HG02970 (cell line): ENCODE measurements at regions not wholly inside any gene's neighbourhood (a gene's known extent, or its start where the extent isn't known, plus 50 kb on each side); places are given as distances from the start of the nearest gene placed in this dataset.
A peak's percentile ranks its signal among the peaks of the same experiment; 100 is the strongest.
"Not testable (repeated sequence)": the region's sequence is repeated elsewhere in the genome, so short reads cannot be mapped to it uniquely, and the experiment has no call there.

Source experiments
- ATAC-seq: cut with Tn5 transposase; IDR thresholded peaks from one replicate; pipeline ENCODE4 v1.9.1; 2021; ENCODE audit warnings: mild to moderate bottlenecking, moderate library complexity, moderate number of reproducible peaks; ENCODE audit not compliant: unreplicated experiment, low FRiP score

DNA sequence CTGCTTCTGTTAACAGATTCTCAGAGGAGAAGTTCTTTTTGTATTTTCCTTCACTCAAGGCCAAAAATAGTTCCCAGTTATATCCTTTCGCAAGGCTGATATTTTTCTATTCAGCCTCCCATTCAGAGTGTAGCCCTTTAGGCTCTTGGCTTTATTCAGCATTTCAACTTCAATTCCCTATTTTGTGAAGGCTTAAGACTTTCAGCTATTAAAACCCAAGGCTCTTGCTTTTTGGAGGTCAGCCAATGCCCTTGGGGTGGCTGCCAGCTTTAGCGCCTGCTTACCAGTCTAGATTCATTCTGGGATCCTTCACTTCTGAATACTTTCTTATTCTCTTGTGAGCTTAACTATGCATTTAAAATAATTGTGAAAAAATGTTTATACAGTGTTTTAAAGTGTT, 57.3 kb upstream of the ADGRA3 start:
- ATAC-seq: no peak

DNA sequence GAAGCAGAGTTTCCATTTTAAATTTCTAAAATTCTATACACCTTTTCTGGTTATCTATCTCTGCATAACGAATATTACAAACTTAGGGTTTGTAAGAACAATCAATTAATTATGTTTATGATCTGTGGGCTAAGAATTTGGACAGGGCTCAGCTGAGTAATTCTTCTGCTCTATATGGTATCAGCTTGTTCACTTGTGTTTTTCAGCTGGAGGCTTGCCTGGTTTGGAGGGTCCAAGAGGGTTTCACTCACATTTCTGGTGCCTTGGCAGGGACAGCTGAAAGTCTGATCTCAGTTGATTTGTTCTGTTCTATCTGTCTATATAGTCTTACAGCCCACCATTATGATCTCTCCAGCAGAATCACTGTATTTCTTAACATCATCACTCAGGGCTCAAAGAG, 57.8 kb upstream of the ADGRA3 start:
- ATAC-seq: no peak

DNA sequence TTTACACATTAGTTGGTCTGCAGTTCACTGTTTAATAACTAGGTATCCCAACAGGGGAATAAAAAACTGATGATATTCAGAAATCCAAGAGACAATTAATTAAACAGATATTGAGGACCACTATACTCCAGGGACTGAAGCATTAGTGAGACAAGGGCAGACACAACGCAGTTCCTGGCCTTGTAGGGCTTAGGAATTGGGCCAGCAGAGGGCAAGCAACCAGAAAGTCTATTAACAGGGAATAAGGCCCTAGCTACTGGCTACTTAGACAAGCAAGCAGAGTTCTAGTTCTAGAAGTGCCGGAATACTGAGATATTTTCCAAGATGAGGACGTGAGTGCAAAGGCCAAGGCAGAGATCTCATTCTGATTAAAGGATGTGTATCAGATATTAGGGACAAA, 58.6 kb upstream of the ADGRA3 start:
- ATAC-seq: no peak

DNA sequence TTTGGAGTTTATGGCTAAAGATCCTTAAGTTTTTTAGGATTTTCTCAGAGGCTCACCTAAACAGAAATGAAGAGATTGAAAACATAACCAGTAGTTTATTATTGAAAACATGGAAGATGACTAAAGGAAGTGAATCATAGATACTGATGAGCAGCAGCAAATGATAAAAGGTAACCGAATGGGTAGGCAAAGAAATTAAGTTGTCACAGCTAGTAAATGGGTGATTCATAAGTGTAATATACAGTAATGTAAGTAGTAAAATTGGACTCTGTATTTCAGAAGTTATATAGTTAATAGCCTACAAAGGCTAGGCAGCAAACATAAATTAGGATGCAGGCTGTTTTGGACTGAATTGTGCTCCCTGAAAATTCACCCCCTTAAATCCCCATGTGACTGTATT, 59.0 kb upstream of the ADGRA3 start:
- ATAC-seq: no peak

DNA sequence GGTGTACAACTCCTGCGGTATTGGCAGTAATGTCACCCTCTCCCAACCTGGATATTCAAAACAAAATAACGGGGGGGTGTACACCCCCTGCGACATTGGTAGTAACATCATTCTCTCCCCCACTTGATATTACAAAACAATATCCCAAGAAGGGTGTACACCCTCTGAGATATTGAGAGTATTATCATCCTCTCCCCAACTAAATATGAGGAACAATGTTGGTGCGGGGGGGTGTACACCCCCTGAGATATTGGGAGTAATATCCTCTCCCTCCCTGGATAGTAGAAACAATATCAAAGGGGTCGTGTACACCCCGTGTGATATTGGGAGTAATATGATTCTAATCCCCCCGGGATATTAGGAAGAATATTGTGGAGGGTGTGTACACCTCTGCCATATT, 71.4 kb upstream of the ADGRA3 start:
- ATAC-seq: no peak

DNA sequence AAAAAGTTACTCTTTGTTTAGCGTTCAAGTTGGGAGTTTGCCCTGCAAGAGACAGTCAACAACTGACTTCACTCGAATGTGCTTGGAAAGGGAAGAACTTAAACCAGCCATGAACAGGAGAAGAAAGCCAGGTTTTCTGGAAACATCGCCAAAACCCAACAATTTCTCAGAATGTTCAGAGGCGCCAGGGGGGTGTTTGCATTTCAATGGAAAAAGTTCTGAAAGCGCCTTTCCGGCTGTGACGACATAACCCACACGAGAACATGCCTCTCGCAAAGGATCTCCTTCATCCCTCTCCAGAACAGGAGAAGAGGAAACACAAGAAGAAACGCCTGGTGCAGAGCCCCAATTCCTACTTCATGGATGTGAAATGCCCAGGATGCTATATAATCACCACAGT, 78.1 kb upstream of the ADGRA3 start:
- ATAC-seq: no peak

DNA sequence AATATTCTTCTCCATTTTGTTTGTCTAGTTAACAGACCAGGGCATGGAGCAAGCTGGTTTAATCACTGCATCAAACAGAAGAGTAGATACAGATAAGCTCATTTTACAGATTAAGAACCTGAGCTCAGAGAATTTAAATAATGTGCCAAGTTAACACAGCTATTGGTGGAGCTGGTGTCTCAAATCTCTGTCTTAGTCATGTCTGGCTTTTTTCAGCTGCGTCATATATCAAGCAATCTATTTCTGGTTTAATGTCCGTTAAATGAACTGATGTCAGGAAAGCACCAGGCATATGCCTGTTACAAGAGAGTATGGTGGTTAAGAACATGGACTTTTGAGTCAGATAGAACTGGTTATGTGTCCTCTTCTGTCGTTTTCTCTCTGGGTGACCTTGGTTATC, 79.8 kb upstream of the ADGRA3 start:
- ATAC-seq: peak; percentile 55

DNA sequence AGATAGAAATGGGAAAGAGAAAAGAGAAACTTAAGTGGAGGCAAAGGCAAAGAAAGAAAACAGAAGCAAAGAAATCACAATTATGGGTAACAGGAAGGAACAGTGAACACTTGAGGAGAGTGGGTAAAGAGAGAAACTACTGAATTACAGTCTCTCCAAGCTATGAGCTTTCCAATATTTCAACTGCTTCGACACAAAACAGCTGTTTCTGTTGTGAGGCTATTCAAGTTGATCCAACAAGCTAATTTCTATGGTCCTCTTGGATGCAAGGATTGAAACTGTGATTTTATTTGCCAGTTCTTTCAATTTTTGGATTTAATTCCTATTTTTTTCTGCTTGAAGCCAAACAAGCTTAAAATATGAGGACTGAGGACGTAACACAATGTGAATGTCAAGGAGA, 80.5 kb upstream of the ADGRA3 start:
- ATAC-seq: no peak

DNA sequence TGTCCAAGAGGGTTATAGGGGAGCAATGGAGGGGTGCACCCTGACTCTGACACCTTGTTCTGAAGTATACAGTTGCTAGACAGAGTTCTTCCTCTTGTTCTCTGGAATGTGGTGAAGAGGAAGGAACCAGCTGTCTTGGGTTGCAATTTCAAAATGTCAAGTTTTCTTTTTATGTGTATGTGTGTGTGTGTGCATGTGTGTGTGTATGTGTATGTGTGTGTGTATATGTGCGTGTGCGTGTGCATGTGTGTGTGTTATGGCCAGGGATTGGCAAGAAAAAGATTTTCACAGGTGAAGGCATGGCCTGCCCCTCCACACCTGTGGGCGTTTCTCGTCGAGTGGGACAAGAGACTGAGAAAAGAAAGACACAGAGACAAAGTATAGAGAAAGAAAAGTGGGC, 81.6 kb upstream of the ADGRA3 start:
- no peak for ATAC-seq

DNA sequence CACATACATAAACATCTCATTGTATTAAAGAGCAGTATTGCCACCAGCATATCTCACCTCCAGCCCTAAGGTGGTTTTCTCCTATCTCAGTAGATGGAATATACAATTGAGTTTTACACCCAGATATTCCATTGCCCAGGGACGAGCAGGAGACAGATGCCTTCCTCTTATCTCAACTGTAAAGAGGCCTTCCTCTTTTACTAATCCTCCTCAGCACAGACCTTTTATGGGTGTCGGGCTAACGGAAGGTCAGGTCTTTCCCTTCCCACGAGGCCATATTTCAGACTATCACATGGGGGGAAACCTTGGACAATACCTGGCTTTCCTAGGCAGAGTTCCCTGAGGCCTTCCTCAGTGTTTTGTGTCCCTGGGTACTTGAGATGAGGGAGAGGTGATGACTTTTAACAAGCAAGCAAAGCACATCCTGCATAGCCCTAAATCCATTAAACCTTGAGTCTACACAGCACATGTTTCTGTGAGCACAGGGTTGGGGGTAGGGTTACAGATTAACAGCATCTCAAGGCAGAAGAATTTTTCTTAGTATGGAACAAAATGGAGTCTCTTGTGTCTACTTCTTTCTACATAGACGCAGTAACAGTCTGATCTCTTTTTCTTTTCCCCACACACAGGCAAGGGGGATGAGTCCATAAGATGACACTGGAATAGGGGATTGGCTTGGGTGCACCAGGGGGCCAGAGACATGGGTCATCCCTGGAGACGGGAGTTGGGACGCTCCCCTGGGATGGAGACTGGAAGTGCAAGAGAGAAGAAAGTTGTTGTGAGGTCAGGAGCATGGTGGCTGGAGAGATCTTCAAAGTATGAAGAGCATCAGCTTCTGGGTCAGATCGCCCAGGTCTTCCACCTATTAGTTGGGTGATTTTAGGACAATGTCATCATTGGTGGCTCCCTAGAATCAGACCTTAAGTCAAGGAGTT, 82.5 kb upstream of the ADGRA3 start:
- ATAC-seq: not testable (repeated sequence)

DNA sequence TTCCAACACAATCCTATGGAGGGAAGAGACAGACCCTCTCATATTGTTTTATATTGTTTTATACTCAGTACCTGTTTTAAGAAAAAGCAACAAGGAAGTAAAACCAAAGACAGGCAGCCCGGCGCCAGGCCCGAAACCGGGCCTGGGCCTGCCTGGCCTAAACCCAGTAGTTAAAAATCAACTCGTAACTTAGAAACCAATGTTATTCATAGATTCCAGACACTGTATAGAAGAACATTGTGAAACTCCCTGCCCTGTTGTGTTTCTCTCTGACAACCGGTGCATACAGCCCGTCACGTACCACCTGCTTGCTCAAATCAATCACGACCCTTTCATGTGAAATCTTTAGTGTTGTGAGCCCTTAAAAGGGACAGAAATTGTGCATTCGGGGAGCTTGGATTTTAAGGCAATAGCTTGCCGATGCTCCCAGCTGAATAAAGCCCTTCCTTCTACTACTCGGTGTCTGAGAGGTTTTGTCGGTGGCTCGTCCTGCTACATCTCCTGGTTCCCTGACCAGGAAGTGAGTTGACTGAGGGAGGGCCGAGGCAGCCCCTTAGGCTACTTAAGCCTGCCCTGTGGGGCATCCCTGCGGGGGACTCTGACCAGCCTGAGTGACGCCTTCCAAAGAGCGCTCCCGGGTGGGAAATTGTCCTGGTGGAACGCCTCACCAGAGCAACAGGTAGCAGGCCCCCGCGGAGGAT, 83.5 kb upstream of the ADGRA3 start:
- not testable (repeated sequence) for ATAC-seq

DNA sequence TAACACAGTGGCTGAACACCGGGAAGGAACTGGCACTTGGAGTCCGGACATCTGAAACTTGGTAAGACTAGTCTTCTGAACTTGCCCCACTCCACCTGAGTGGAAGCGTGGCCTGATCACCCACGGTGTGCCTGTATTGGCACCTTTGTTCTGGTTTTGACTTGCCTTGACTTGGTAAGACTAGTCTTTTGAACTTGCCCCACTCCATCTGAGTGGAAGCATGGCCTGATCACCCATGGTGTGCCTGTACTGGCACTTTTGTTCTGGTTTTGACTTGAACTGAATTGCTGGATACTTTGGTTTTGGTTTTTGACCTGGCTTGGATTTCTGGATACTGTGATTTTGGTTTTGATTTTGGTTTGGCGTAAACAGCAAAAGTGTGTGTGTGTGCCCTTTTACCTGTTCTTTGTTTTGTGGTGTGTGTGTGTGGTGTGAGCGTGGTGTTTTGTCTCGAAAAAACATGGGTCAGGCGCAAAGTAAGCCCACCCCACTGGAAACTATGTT, 84.1 kb upstream of the ADGRA3 start:
- ATAC-seq: not testable (repeated sequence)

DNA sequence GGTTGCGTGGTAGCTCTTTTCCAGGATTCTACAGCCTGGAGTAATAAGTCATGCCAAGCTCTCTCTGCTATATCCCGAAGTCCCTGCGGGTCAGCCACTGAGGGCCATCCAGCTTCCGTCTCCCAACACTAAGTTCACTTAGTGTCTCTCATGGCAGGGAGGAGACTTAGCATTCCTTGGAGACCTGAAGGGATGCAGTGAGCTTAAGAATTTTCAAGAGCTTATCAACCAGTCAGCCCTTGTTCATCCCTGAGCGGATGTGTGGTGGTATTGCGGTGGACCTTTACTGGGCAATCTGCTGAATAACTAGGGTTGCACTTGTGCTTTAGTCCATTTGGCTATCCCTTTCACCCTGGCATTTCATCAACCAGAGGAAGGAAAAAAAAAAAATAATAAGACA, 85.8 kb upstream of the ADGRA3 start:
- ATAC-seq: not testable (repeated sequence)

DNA sequence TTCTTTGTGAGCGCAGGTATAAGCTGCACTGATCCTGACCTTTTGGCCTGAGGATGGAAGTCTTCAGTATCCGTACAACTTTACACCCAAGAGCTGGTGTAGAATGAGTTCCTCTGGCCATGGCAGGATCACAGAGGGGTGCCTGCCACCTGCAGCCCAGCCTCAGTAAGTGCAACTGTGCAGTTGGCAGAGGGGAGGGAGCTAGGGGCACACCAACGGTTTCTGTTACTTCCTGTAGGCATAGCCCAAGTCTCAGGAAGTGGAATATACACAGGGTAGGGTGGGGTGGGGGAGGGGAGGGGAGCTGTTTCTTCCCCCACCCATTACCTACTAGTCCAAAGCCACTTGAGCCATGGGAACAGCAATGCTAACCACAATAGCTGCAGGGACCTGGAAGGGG, 85.4 kb upstream of the GBA3 start:
- no peak for ATAC-seq

DNA sequence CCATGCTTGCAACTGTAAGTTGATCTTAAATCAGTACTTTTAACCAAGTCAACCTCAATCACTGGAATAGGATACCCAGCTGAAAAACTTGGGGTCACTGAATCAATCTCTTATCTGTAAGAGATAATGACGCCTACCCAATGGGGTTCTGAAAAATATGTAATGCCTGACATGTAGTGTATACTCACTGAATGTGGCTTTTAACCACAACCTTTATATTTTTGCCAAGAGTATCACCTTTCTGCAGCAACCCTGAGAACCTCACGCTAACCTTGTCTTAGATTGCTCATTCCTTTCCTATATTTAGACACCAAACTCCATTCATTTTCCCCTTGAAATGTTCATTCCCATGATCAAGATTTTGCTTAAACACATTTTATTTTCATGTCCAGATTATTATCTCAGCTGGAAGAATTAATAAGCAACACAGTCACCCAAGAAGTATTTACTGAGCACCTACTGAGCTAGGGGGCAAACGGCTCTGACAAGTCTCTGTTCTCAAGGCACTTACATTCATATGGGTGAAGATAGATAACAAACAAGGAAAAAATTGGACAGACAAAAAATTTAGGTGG, 82.7 kb upstream of the GBA3 start:
- not testable (repeated sequence) for ATAC-seq

DNA sequence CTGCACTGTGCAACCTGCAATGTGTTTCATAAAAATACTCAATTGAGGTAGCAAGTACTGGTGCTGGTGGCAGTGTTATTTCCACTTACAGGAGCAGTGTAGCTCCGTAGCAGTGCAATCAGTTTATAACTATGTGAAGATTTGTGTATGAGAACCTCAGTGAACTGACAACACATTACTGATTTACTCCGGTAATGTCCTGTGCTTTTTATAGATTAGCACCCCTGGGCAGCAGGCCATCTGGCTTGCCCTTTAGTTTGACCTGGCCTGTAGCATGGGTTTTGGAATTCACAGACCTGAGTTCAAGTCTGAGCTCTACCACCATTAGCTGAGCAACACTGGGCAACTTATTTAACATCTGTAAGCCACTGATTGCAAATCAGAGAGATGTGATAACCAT, 78.6 kb upstream of the GBA3 start:
- ATAC-seq: no peak

DNA sequence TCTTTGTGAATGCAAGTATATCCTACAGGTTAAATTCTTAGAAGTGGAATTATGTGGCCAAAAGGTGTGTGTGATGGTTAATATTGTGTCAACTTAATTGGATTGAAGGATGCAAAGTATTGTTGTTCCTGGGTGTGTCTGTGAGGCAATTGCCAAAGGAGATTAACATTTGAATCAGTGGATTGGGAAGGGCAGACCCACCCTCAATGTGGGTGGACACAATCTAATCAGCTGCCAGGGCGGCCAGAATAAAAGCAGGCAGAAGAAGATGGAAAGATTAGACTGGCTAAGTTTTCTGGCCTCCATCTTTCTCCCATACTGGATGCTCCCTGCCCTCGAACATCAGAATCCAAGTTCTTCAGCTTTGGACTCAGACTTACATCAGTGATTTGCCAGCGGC, 76.2 kb upstream of the GBA3 start:
- ATAC-seq: no peak

DNA sequence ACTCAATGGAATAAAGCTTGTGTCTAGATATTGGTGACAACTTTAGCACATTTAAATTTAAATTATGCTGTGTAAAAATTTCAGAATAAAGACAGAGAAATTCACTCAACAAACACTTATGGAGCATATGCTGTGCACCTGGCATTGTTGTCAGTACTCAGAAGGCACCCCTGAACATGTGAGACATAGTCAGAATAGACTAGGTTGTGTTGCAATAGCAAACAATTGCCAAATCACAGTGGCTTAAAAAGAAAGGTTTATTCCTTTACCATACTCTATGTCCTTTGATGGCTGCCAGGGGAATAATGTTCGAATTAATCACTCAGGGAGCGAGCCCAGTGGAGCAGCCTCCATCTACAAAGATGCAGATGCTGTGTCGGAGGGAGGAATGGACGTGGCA, 72.6 kb upstream of the GBA3 start:
- not testable (repeated sequence) for ATAC-seq

DNA sequence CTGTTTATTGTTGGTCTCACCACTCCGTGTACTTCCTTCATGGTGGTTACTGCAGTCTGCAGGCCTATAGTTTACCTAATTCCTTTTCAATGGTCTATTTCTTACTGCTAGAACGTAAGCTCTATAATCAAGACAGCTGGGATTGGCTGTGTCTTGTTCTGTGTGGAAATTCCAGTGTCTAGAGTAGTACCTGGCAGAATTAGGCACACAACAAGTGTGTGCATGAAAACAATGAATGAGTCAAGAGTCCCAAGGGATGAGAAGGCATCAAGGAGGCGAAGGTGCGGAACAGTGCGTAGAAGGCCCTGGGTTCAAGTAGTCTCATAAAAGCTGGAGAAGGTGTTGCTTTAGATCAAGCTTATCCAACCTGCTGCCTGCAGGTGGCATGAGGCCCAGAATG, 70.8 kb upstream of the GBA3 start:
- not testable (repeated sequence) for ATAC-seq

DNA sequence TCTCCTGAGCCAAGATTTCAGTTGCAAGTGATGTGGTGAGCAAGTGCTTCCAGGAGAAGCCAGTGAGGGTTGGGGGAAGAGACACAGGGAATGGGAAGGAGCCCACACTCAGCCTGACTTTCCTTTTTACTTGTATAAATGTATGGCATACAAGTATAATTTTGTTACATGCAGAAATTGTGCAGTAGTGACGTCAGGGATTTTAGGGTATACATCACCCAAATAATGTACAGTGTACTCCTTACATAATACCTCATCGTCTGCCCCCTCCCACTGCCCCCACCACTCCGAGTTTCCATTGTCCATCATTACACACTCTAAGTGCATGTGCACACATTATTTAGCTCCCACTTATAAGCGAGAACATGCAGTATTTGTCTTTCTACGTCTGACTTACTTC, 68.7 kb upstream of the GBA3 start:
- not testable (repeated sequence) for ATAC-seq

DNA sequence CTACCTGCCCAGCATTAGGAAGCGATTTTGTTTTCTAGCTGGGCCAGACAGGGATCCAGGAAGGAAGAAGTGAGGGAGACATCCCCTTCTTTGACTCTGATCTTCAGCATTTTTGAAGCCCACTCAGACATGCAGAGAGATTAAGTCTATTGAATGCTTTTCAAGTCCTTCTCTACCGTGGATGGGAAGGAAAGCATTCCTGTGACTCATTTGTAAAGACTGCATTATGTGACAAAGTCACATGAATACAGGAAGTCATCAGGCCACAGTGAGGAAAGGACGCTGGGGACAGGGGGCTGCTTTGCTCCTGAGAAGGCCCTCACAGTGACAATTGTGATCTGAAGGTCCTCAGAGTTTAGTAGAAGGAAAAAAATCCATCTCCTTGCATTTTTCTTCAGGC, 67.4 kb upstream of the GBA3 start:
- ATAC-seq: no peak
